Activated naive CD8-positive, alpha-beta T cell treated with anti-CD3 and anti-CD28 coated beads, Interleukin-2, amount 10 ng/mL, durations not matched to agents 7 days and 5 days (primary cell): ENCODE measurements at regions not wholly inside any gene's neighbourhood (a gene's known extent, or its start where the extent isn't known, plus 50 kb on each side); places are given as distances from the start of the nearest gene placed in this dataset.
"Not testable (repeated sequence)": the region's sequence is repeated elsewhere in the genome, so short reads cannot be mapped to it uniquely, and the experiment has no call there.

ENCODE experiments used
- ATAC-seq: fragments of 150-1000 bp; cut with Tn5 transposase; one replicate; pipeline ENCODE4 v1.10.0; 2021; ENCODE audit warnings: low read depth, moderate library complexity
- POLR2A ChIA-PET: fragments of 350-600 bp; sonication (Branson Sonifier 250); formaldehyde crosslinking; loops from one replicate; lab custom pipeline; 2021; ENCODE audit warnings: antibody characterized with exemption; lab: Charles Lee
- DNase-seq: peaks from one replicate; pipeline ENCODE4 v3.0.0; 2021
- H3K27ac Mint-ChIP-seq: one replicate; pipeline ENCODE4 v1.8.0; 2022; ENCODE audit warnings: mild to moderate bottlenecking, mixed read lengths
- H3K27me3 Mint-ChIP-seq: one replicate; pipeline ENCODE4 v1.8.0; 2022; ENCODE audit warnings: mild to moderate bottlenecking, moderate library complexity, mixed read lengths
- H3K36me3 Mint-ChIP-seq: one replicate; pipeline ENCODE4 v1.8.0; 2021; ENCODE audit warnings: mild to moderate bottlenecking, mixed read lengths
- H3K4me1 Mint-ChIP-seq: one replicate; pipeline ENCODE4 v1.8.0; 2021; ENCODE audit warnings: mixed read lengths
- H3K4me3 Mint-ChIP-seq: one replicate; pipeline ENCODE4 v1.8.0; 2022; ENCODE audit warnings: mild to moderate bottlenecking, moderate library complexity, mixed read lengths
- H3K9me3 Mint-ChIP-seq: one replicate; pipeline ENCODE4 v1.8.0; 2021; ENCODE audit warnings: mixed read lengths

GRCh38 chr20:30912661-30913026 is 344.8 kb upstream of the DEFB115 start:
- Mint-ChIP-seq H3K9me3 (peaks cover 16% of the 10 kb centered on the region), H3K4me3 (peak overlapping the region; percentile 50), H3K27me3 (peaks cover 20% of the 10 kb centered on the region)
- H3K4me1 Mint-ChIP-seq, DNase-seq, ATAC-seq, H3K36me3 Mint-ChIP-seq, POLR2A ChIA-PET, H3K27ac Mint-ChIP-seq: not testable (repeated sequence)

GRCh38 chr20:30916404-30916803 is 341.1 kb upstream of the DEFB115 start:
- H3K36me3 Mint-ChIP-seq, H3K4me3 Mint-ChIP-seq, POLR2A ChIA-PET, DNase-seq, H3K4me1 Mint-ChIP-seq, H3K27ac Mint-ChIP-seq, ATAC-seq: not testable (repeated sequence)
- Mint-ChIP-seq H3K27me3 (peaks cover 17% of the 10 kb centered on the region), H3K9me3 (peaks cover 11% of the 10 kb centered on the region)

- ATAC-seq = no peak
- H3K27me3 Mint-ChIP-seq = no peaks in the 10 kb centered on the region
- H3K4me3 Mint-ChIP-seq = no peak overlapping the region
- DNase-seq = no peak
- no peaks in the 10 kb centered on the region for H3K36me3 Mint-ChIP-seq
- H3K4me1 Mint-ChIP-seq = no peaks in the 10 kb centered on the region
- POLR2A ChIA-PET = no interaction called here
- H3K9me3 Mint-ChIP-seq = peaks cover 11% of the 10 kb centered on the region
- no peak overlapping the region for H3K27ac Mint-ChIP-seq
These were observed 337.8 kb upstream of the DEFB115 start for GRCh38 chr20:30919514-30920188.

DNA sequence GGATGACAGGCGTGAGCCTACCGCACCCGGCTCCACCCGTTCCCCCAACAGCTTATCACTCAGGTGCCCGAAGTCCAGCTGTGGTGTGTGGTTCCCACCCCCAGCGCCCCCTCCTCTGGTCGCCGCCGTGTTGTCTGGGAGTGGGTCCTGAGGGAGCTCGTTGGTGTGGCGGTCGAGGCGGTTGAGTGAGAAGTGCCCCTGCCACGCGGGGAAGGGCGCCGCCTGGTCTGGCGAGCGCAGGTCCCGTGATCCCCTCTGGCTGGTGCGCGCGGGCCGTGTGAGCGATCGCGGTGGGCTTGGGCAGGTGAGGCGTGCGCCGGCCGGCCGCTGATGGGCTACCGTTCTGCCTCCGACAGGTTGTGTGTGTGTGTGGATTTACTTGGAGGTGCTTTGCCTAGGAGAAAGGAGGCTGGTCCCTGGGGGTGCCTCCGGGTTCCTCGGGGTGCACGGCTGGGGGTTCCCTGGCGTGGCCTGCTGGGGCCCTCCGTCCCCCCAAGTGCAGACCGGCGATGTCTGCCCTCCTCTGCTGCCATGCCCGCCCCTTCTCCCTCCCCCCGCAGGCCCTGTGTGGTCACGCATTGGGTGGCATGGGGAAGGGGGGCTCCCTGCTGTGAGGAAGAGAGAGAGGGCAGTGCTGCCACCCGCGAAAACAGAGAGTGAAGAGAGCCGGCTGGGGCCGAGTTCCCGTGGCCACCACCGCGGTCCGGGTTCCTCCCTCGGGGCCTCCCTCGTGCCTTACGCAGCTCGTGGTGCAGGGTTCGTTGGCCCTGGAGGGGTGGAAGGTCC is 336.0 kb upstream of the DEFB115 start:
- no peak overlapping the region for H3K27ac Mint-ChIP-seq
- DNase-seq (no peak), ATAC-seq (no peak)
- H3K9me3 Mint-ChIP-seq = peaks cover 17% of the 10 kb centered on the region
- H3K27me3 Mint-ChIP-seq = no peaks in the 10 kb centered on the region
- POLR2A ChIA-PET = no interaction called here
- no peaks in the 10 kb centered on the region for H3K4me1 Mint-ChIP-seq
- H3K4me3 Mint-ChIP-seq = no peak overlapping the region
- H3K36me3 Mint-ChIP-seq = no peaks in the 10 kb centered on the region

- Mint-ChIP-seq H3K27ac (no peak overlapping the region), H3K9me3 (peaks cover 17% of the 10 kb centered on the region), H3K27me3 (no peaks in the 10 kb centered on the region), H3K36me3 (no peaks in the 10 kb centered on the region), H3K4me1 (no peaks in the 10 kb centered on the region), H3K4me3 (no peak overlapping the region)
- POLR2A ChIA-PET = no interaction called here
- no peak for ATAC-seq
- DNase-seq = no peak
These were observed 335.3 kb upstream of the DEFB115 start for GRCh38 chr20:30922129-30922528.

DNA sequence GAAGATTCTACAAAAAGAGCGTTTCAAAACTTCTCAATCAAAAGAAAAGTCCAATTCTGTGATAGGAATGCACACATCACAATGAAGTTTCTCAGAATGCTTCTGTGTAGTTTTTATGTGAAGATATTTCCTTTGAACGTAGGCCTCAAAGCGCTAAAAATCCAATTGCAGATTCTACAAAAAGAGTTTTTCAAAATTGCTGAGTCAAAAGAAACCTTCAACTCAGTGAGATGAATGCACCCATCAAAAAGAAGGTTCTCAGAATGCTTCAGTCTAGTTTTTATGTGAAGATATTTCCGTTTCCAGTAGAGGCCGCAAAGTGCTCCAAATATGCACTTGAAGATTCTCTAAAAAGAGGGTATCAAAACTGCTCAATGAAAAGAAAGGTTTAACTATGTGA is 319.7 kb upstream of the DEFB115 start:
- Mint-ChIP-seq H3K27ac (no peak overlapping the region), H3K4me3 (no peak overlapping the region), H3K36me3 (no peaks in the 10 kb centered on the region), H3K9me3 (peaks cover 14% of the 10 kb centered on the region), H3K4me1 (no peaks in the 10 kb centered on the region), H3K27me3 (no peaks in the 10 kb centered on the region)
- POLR2A ChIA-PET = no interaction called here
- ATAC-seq = no peak
- DNase-seq = no peak

- DNase-seq = no peak
- no peak overlapping the region for H3K27ac Mint-ChIP-seq
- POLR2A ChIA-PET = no interaction called here
- H3K36me3 Mint-ChIP-seq = no peaks in the 10 kb centered on the region
- ATAC-seq = no peak
- H3K9me3 Mint-ChIP-seq = peaks cover 24% of the 10 kb centered on the region
- H3K4me3 Mint-ChIP-seq = no peak overlapping the region
- no peaks in the 10 kb centered on the region for H3K27me3 Mint-ChIP-seq
- no peaks in the 10 kb centered on the region for H3K4me1 Mint-ChIP-seq
These were observed 307.7 kb upstream of the DEFB115 start for GRCh38 chr20:30949761-30950160.

- H3K4me1 Mint-ChIP-seq, H3K36me3 Mint-ChIP-seq, H3K4me3 Mint-ChIP-seq, ATAC-seq, H3K27me3 Mint-ChIP-seq, DNase-seq, POLR2A ChIA-PET, H3K27ac Mint-ChIP-seq: not testable (repeated sequence)
- H3K9me3 Mint-ChIP-seq = peaks cover 21% of the 10 kb centered on the region
These were observed 306.4 kb upstream of the DEFB115 start for GRCh38 chr20:30951088-30951487.

- H3K27ac Mint-ChIP-seq, H3K36me3 Mint-ChIP-seq, DNase-seq, POLR2A ChIA-PET, H3K4me1 Mint-ChIP-seq, ATAC-seq, H3K4me3 Mint-ChIP-seq, H3K27me3 Mint-ChIP-seq: not testable (repeated sequence)
- peaks cover 25% of the 10 kb centered on the region for H3K9me3 Mint-ChIP-seq
These were observed 300.8 kb upstream of the DEFB115 start for GRCh38 chr20:30956649-30957048.

DNA sequence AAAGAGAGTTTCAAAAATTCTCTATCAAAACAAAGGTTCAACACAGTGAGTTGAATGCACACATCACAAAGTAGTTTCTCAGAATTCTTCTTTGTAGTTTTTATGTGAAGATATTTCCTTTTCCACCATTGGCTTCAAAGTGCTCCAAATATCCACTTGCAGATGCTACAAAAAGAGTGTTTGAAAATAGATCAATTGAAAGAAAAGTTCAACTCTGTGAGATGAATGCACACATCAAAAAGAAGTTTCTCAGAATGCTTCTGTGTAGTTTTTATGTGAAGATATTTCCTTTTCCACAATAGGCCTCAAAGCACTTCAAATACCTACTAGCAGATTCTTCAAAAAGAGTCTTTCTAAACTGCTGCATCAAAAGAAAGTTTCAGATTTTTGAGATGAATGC is 298.3 kb upstream of the DEFB115 start:
- H3K27ac Mint-ChIP-seq, H3K36me3 Mint-ChIP-seq, POLR2A ChIA-PET, H3K4me1 Mint-ChIP-seq, H3K27me3 Mint-ChIP-seq, H3K4me3 Mint-ChIP-seq, ATAC-seq, DNase-seq: not testable (repeated sequence)
- H3K9me3 Mint-ChIP-seq = peaks cover 18% of the 10 kb centered on the region

DNA sequence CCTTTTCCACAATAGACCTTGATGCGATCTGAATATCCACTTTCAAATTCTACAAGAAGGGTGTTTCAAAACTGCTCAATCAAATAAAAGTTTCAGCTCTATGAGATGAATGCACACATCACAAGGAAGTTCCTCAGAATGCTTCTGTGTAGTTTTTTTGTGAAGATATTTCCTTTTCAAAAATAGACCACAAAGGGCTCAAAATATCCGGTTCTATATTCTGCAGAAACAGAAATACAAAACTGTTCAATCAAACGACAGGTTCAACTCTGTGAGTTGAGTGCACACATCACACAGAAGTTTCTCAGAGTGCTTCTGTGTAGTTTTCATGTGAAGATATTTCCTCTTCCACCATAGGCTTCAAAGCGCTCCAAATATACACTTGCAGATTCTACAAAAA is 293.9 kb upstream of the DEFB115 start:
- Mint-ChIP-seq H3K36me3 (peaks cover 6% of the 10 kb centered on the region), H3K27ac (no peak overlapping the region), H3K9me3 (peaks cover 14% of the 10 kb centered on the region), H3K4me3 (no peak overlapping the region), H3K4me1 (no peaks in the 10 kb centered on the region), H3K27me3 (no peaks in the 10 kb centered on the region)
- DNase-seq (no peak), ATAC-seq (no peak)
- POLR2A ChIA-PET = no interaction called here

- H3K27me3 Mint-ChIP-seq, H3K4me1 Mint-ChIP-seq, POLR2A ChIA-PET, H3K36me3 Mint-ChIP-seq, H3K4me3 Mint-ChIP-seq, ATAC-seq, DNase-seq, H3K27ac Mint-ChIP-seq: not testable (repeated sequence)
- peaks cover 19% of the 10 kb centered on the region for H3K9me3 Mint-ChIP-seq
These were observed 281.6 kb upstream of the DEFB115 start for GRCh38 chr20:30975859-30976258.

DNA sequence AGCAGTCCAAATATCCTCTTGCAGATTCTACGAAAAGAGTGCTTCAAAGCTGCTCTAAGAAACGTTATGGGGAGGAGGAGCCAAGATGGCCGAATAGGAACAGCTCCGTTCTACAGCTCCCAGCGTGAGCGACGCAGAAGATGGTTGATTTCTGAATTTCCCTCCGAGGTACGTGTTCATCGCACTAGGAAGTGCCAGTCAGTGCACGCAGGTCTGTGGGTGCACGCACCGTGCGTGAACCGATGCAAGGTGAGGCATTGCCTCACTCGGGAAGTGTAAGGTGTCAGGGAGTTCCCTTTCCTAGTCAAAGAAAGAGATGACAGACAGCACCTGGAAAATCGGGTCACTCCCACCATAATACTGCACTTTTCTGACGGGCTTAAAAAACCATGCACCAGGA is 272.1 kb upstream of the DEFB115 start:
- POLR2A ChIA-PET = no interaction called here
- no peak for ATAC-seq
- no peaks in the 10 kb centered on the region for H3K4me1 Mint-ChIP-seq

More for the DNA sequence above, 272.1 kb upstream of the DEFB115 start:
- DNase-seq = no peak
- no peak overlapping the region for H3K4me3 Mint-ChIP-seq
- peaks cover 2% of the 10 kb centered on the region for H3K36me3 Mint-ChIP-seq
- H3K27ac Mint-ChIP-seq = no peak overlapping the region
- H3K27me3 Mint-ChIP-seq = no peaks in the 10 kb centered on the region
- H3K9me3 Mint-ChIP-seq = peaks cover 15% of the 10 kb centered on the region
